GM19463 (cell line): ENCODE measurements at regions not wholly inside any gene's neighbourhood (a gene's known extent, or its start where the extent isn't known, plus 50 kb on each side); places are given as distances from the start of the nearest gene placed in this dataset.

Source experiments
- ATAC-seq: cut with Tn5 transposase; IDR thresholded peaks from one replicate; pipeline ENCODE4 v1.9.1; 2021; ENCODE audit warnings: mild to moderate bottlenecking, moderate library complexity; ENCODE audit not compliant: unreplicated experiment

- no peak for ATAC-seq
Observed at GRCh38 chr1:8147956-8148355, 121.8 kb upstream of the ERRFI1 start.

- ATAC-seq, result no peak
Observed at GRCh38 chr1:8146257-8146855, 120.2 kb upstream of the ERRFI1 start.

GRCh38 chr1:8145545-8146202 is 119.6 kb upstream of the ERRFI1 start:
- no peak for ATAC-seq

- no peak for ATAC-seq
Observed at GRCh38 chr1:8144323-8144722, 118.2 kb upstream of the ERRFI1 start.

GRCh38 chr1:8142955-8143629 is 117.0 kb upstream of the ERRFI1 start:
- no peak for ATAC-seq

GRCh38 chr1:8139941-8140340 is 113.8 kb upstream of the ERRFI1 start:
- no peak for ATAC-seq

- no peak for ATAC-seq
Observed at GRCh38 chr1:8139383-8139782, 113.3 kb upstream of the ERRFI1 start.

GRCh38 chr1:8138673-8139072 is 112.6 kb upstream of the ERRFI1 start:
- no peak for ATAC-seq

GRCh38 chr1:8137481-8138244 is 111.6 kb upstream of the ERRFI1 start:
- no peak for ATAC-seq

- ATAC-seq, result no peak
Observed at GRCh38 chr1:8136766-8137165, 110.7 kb upstream of the ERRFI1 start.

GRCh38 chr1:8135250-8135649 is 109.1 kb upstream of the ERRFI1 start:
- ATAC-seq, result no peak

- no peak for ATAC-seq
Observed at GRCh38 chr1:8134546-8135235, 108.6 kb upstream of the ERRFI1 start.

GRCh38 chr1:8133657-8134430 is 107.7 kb upstream of the ERRFI1 start:
- no peak for ATAC-seq

- no peak for ATAC-seq
Observed at GRCh38 chr1:8133190-8133589, 107.1 kb upstream of the ERRFI1 start.

- no peak for ATAC-seq
Observed at GRCh38 chr1:8127171-8127641, 101.1 kb upstream of the ERRFI1 start.

- no peak for ATAC-seq
Observed at GRCh38 chr1:8122477-8123407, 96.6 kb upstream of the ERRFI1 start.

- ATAC-seq, result no peak
Observed at GRCh38 chr1:8122160-8122476, 96.0 kb upstream of the ERRFI1 start.

- ATAC-seq, result no peak
Observed at GRCh38 chr1:8121261-8122159, 95.4 kb upstream of the ERRFI1 start.
